WTC11 (cell line): ENCODE measurements at regions not wholly inside any gene's neighbourhood (a gene's known extent, or its start where the extent isn't known, plus 50 kb on each side); places are given as distances from the start of the nearest gene placed in this dataset.

Experiments
- ATAC-seq: fragments of 200-7000 bp; cut with Tn5 transposase; 2 replicates; pipeline ENCODE4 v1.10.0; 2021; ENCODE audit warnings: mild to moderate bottlenecking, moderate library complexity
- CTCF ChIA-PET: fragments of 300-600 bp; sonication (Branson Sonifier 250); formaldehyde crosslinking; loops from one replicate; lab custom pipeline; 2021; ENCODE audit warnings: antibody characterized with exemption; lab: Charles Lee
- POLR2A ChIA-PET: fragments of 350-600 bp; sonication (Branson Sonifier 250); formaldehyde crosslinking; loops from one replicate; lab custom pipeline; 2021; ENCODE audit warnings: antibody characterized with exemption; lab: Charles Lee
- DNase-seq: peaks from one replicate; pipeline ENCODE4 v3.0.0; 2021; ENCODE audit warnings: low spot score
- H3K27ac Mint-ChIP-seq: 2 replicates; pipeline ENCODE4 v1.8.0; 2021; ENCODE audit warnings: mixed read lengths
- H3K27me3 Mint-ChIP-seq: 2 replicates; pipeline ENCODE4 v1.8.0; 2021; ENCODE audit warnings: low read depth, mild to moderate bottlenecking, moderate library complexity, mixed read lengths
- H3K36me3 Mint-ChIP-seq: 2 replicates; pipeline ENCODE4 v1.8.0; 2021; ENCODE audit warnings: mixed read lengths
- H3K4me1 Mint-ChIP-seq: 2 replicates; pipeline ENCODE4 v1.8.0; 2022; ENCODE audit warnings: mixed read lengths
- H3K4me3 Mint-ChIP-seq: 2 replicates; pipeline ENCODE4 v1.8.0; 2021; ENCODE audit warnings: mild to moderate bottlenecking, moderate library complexity, mixed read lengths
- H3K9me3 Mint-ChIP-seq: 2 replicates; pipeline ENCODE4 v1.8.0; 2021; ENCODE audit warnings: mixed read lengths
- CREB1 ChIP-seq: sonication (generic); formaldehyde crosslinking; IDR thresholded peaks from 2 replicates; pipeline ENCODE4 v1.8.0; 2023; ENCODE audit warnings: mild to moderate bottlenecking, missing genetic modification reagents
- EMX1 ChIP-seq: fragments of 250-450 bp; sonication (Bioruptor Pico); IDR thresholded peaks from 2 replicates; pipeline ENCODE4 v1.8.0; 2021; ENCODE audit warnings: mild to moderate bottlenecking
- ETV6 ChIP-seq: sonication (generic); formaldehyde crosslinking; IDR thresholded peaks from 2 replicates; pipeline ENCODE4 v1.8.1; 2022; ENCODE audit warnings: mild to moderate bottlenecking, missing genetic modification reagents
- FOXK1 ChIP-seq: sonication (generic); formaldehyde crosslinking; IDR thresholded peaks from 2 replicates; pipeline ENCODE4 v1.8.0; 2022; ENCODE audit warnings: mild to moderate bottlenecking, moderate library complexity, missing genetic modification reagents
- GABPB1 ChIP-seq: sonication (generic); formaldehyde crosslinking; IDR thresholded peaks from 2 replicates; pipeline ENCODE4 v1.8.1; 2023; ENCODE audit warnings: mild to moderate bottlenecking, missing genetic modification reagents
- IRF2 ChIP-seq: sonication (generic); formaldehyde crosslinking; IDR thresholded peaks from 2 replicates; pipeline ENCODE4 v1.8.0; 2022; ENCODE audit warnings: low read depth, missing genetic modification reagents, borderline replicate concordance
- MXD4 ChIP-seq: fragments of 250-450 bp; sonication (Bioruptor Pico); IDR thresholded peaks from 2 replicates; pipeline ENCODE4 v1.8.0; 2021; ENCODE audit warnings: mild to moderate bottlenecking, moderate library complexity, borderline replicate concordance
- MYBL2 ChIP-seq: sonication (generic); formaldehyde crosslinking; IDR thresholded peaks from 2 replicates; pipeline ENCODE4 v1.8.1; 2023; ENCODE audit warnings: mild to moderate bottlenecking, moderate library complexity, missing genetic modification reagents
- NFE2L1 ChIP-seq: sonication (generic); formaldehyde crosslinking; IDR thresholded peaks from 2 replicates; pipeline ENCODE4 v1.8.1; 2023; ENCODE audit warnings: missing genetic modification reagents
- NFYB ChIP-seq: sonication (generic); formaldehyde crosslinking; conservative IDR thresholded peaks from 2 replicates; pipeline ENCODE4 v1.8.0; 2022; ENCODE audit warnings: low read depth, missing genetic modification reagents
- SMAD3 ChIP-seq: sonication (generic); formaldehyde crosslinking; IDR thresholded peaks from 2 replicates; pipeline ENCODE4 v1.8.0; 2022; ENCODE audit warnings: missing genetic modification reagents, mild to moderate bottlenecking, borderline replicate concordance
- SMAD4 ChIP-seq: sonication (generic); formaldehyde crosslinking; IDR thresholded peaks from 2 replicates; pipeline ENCODE4 v1.8.0; 2022; ENCODE audit warnings: mild to moderate bottlenecking, missing genetic modification reagents
- SOX15 ChIP-seq: fragments of 250-450 bp; sonication (Bioruptor Pico); IDR thresholded peaks from 2 replicates; pipeline ENCODE4 v1.9.0; 2021; ENCODE audit warnings: mild to moderate bottlenecking
- TEAD1 ChIP-seq: sonication (generic); formaldehyde crosslinking; IDR thresholded peaks from 2 replicates; pipeline ENCODE4 v1.8.0; 2022; ENCODE audit warnings: mild to moderate bottlenecking, missing genetic modification reagents
- TEAD4 ChIP-seq: sonication (generic); formaldehyde crosslinking; IDR thresholded peaks from 2 replicates; pipeline ENCODE4 v1.8.0; 2022; ENCODE audit warnings: mild to moderate bottlenecking, missing genetic modification reagents
- TP53 ChIP-seq: sonication (generic); formaldehyde crosslinking; IDR thresholded peaks from 2 replicates; pipeline ENCODE4 v1.8.1; 2023; ENCODE audit warnings: mild to moderate bottlenecking, missing genetic modification reagents
- ZBTB21 ChIP-seq: sonication (generic); formaldehyde crosslinking; IDR thresholded peaks from 2 replicates; pipeline ENCODE4 v1.8.1; 2023; ENCODE audit warnings: mild to moderate bottlenecking, missing genetic modification reagents, borderline replicate concordance
- ZNF121 ChIP-seq: sonication (generic); formaldehyde crosslinking; IDR thresholded peaks from 2 replicates; pipeline ENCODE4 v1.8.0; 2023; ENCODE audit warnings: missing genetic modification reagents
- ZNF416 ChIP-seq: fragments of 250-450 bp; sonication (Bioruptor Pico); IDR thresholded peaks from 2 replicates; pipeline ENCODE4 v1.9.0; 2021; ENCODE audit warnings: mild to moderate bottlenecking, inconsistent platforms
- ZNF423 ChIP-seq: fragments of 250-450 bp; sonication (Bioruptor Pico); IDR thresholded peaks from 2 replicates; pipeline ENCODE4 v2.1.2; 2022; ENCODE audit warnings: mild to moderate bottlenecking, moderate library complexity
- TF ChIP-seq, protein P1 (sequence below): fragments of 200-600 bp; IDR thresholded peaks from 2 replicates; pipeline ENCODE4 v1.8.0; 2022; ENCODE audit warnings: antibody characterized with exemption
- TF ChIP-seq, protein P2 (sequence below): sonication (generic); formaldehyde crosslinking; IDR thresholded peaks from 2 replicates; pipeline ENCODE4 v1.8.0; 2022; ENCODE audit warnings: mild to moderate bottlenecking, missing genetic modification reagents
- TF ChIP-seq, protein P3 (sequence below): sonication (generic); formaldehyde crosslinking; IDR thresholded peaks from 2 replicates; pipeline ENCODE4 v1.8.0; 2022; ENCODE audit warnings: mild to moderate bottlenecking, missing genetic modification reagents
- TF ChIP-seq, protein P4 (sequence below): sonication (generic); formaldehyde crosslinking; conservative IDR thresholded peaks from 2 replicates; pipeline ENCODE4 v1.8.1; 2022; ENCODE audit warnings: mild to moderate bottlenecking, missing genetic modification reagents

DNA sequence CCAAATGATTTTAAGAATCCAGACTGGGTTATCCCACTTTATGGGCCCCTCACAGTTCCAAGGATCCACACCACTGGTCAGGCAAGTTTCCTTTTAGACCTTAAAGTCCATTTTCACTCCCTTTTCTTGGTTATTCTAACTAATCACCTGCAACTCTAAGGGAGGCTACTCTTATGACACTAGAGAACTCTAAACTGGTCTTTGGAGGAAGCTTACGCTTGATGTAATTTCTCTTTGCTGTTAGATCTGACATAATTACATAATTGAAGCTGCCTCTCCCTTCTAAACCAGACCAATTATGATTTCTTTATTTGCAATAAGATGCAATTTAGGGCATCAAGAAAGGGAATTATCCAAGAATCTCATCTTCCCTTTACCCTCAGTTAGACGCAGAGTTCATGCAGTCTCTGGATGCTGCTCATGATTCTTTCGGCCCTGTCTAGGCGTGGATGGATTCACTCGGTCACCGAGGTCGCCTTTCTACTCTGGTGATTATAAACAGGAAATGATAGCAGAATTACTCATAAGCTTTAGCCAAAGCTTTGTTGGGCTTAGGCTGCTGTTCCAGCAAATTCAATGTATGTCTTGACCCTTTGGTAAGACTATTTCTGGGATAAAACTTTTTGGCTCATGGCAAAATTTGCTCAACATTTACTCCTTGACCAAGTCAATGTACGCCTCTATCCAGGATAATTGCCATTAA, 130.9 kb upstream of the PRNP start:
- no peaks in the 10 kb centered on the region for H3K36me3 Mint-ChIP-seq
- no peaks in the 10 kb centered on the region; the same call in 1 of the 2 replicates for H3K27me3 Mint-ChIP-seq
- no peaks in the 10 kb centered on the region for H3K9me3 Mint-ChIP-seq
- H3K4me3 Mint-ChIP-seq, result no peak overlapping the region
- ChIA-PET POLR2A (interaction anchor here (0.7 kb wide), 1 partner anchor 743 kb away, joined by 3 read pairs; no protein-coding TSS in a partner anchor), CTCF (interaction anchor here (0.9 kb wide), 2 partner anchors 9 to 14 kb away, joined by 3 to 5 read pairs; no protein-coding TSS in a partner anchor)
- peaks cover 3% of the 10 kb centered on the region; the same call in 1 of the 2 replicates for H3K4me1 Mint-ChIP-seq
- no peak for TF ChIP-seq ZNF121 (CRISPR knock-in tag)
- no peak for TF ChIP-seq EMX1
- no peak for TF ChIP-seq SMAD3 (CRISPR knock-in tag)
- TF ChIP-seq NFYB (CRISPR knock-in tag), result no peak
- no peak for TF ChIP-seq NFE2L1 (CRISPR knock-in tag)
- TF ChIP-seq, protein P1, sequence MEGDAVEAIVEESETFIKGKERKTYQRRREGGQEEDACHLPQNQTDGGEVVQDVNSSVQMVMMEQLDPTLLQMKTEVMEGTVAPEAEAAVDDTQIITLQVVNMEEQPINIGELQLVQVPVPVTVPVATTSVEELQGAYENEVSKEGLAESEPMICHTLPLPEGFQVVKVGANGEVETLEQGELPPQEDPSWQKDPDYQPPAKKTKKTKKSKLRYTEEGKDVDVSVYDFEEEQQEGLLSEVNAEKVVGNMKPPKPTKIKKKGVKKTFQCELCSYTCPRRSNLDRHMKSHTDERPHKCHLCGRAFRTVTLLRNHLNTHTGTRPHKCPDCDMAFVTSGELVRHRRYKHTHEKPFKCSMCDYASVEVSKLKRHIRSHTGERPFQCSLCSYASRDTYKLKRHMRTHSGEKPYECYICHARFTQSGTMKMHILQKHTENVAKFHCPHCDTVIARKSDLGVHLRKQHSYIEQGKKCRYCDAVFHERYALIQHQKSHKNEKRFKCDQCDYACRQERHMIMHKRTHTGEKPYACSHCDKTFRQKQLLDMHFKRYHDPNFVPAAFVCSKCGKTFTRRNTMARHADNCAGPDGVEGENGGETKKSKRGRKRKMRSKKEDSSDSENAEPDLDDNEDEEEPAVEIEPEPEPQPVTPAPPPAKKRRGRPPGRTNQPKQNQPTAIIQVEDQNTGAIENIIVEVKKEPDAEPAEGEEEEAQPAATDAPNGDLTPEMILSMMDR, result no peak
- TF ChIP-seq, protein P2, sequence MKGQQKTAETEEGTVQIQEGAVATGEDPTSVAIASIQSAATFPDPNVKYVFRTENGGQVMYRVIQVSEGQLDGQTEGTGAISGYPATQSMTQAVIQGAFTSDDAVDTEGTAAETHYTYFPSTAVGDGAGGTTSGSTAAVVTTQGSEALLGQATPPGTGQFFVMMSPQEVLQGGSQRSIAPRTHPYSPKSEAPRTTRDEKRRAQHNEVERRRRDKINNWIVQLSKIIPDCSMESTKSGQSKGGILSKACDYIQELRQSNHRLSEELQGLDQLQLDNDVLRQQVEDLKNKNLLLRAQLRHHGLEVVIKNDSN (CRISPR knock-in tag), result no peak
- TF ChIP-seq, protein P3, sequence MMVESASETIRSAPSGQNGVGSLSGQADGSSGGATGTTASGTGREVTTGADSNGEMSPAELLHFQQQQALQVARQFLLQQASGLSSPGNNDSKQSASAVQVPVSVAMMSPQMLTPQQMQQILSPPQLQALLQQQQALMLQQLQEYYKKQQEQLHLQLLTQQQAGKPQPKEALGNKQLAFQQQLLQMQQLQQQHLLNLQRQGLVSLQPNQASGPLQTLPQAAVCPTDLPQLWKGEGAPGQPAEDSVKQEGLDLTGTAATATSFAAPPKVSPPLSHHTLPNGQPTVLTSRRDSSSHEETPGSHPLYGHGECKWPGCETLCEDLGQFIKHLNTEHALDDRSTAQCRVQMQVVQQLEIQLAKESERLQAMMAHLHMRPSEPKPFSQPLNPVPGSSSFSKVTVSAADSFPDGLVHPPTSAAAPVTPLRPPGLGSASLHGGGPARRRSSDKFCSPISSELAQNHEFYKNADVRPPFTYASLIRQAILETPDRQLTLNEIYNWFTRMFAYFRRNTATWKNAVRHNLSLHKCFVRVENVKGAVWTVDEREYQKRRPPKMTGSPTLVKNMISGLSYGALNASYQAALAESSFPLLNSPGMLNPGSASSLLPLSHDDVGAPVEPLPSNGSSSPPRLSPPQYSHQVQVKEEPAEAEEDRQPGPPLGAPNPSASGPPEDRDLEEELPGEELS (CRISPR knock-in tag), result no peak
- TF ChIP-seq MXD4 (CRISPR knock-in tag), result no peak
- TF ChIP-seq ZNF423 (CRISPR knock-in tag), result no peak
- TF ChIP-seq MYBL2 (CRISPR knock-in tag), result no peak
- no peak for TF ChIP-seq SOX15 (CRISPR knock-in tag)
- TF ChIP-seq ETV6, result no peak
- no peak for TF ChIP-seq TP53 (CRISPR knock-in tag)
- no peak for TF ChIP-seq IRF2 (CRISPR knock-in tag)
- no peak for TF ChIP-seq SMAD4
- TF ChIP-seq TEAD4, result no peak
- no peak for TF ChIP-seq ZNF416 (CRISPR knock-in tag)
- DNase-seq (no peak), ATAC-seq (no peak)
- no peak overlapping the region; the same call in 1 of the 2 replicates for H3K27ac Mint-ChIP-seq

DNA sequence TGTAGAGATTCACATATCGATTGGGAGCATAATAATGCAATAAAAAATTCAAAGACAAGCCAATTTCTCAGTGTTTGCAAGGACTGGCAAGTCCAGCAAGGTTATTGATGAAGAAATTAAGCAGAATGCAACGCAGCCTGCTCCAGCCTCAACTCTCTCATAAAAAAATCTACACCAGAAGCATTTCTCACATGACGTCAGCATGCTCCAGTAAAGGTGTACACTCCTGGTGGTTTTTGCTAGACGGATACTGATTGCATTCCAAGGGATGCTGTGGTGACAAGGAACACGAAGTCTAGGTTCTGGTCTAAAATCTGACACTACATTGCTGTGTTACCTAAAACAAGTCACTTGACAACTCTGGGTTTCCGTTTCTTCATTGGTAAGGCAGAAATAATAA, 131.9 kb upstream of the PRNP start:
- CTCF ChIA-PET, result no interaction called here

More for the DNA sequence above, 131.9 kb upstream of the PRNP start:
- no peak overlapping the region for H3K4me3 Mint-ChIP-seq
- TF ChIP-seq ZBTB21 (no peak), TEAD1 (CRISPR knock-in tag) (no peak), CREB1 (no peak), FOXK1 (CRISPR knock-in tag) (no peak), IRF2 (CRISPR knock-in tag) (no peak), GABPB1 (CRISPR knock-in tag) (no peak), NFYB (CRISPR knock-in tag) (no peak), SMAD3 (CRISPR knock-in tag) (no peak)
- TF ChIP-seq, protein P3 (CRISPR knock-in tag), result no peak
- TF ChIP-seq, protein P4, sequence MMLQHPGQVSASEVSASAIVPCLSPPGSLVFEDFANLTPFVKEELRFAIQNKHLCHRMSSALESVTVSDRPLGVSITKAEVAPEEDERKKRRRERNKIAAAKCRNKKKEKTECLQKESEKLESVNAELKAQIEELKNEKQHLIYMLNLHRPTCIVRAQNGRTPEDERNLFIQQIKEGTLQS (CRISPR knock-in tag), result no peak
- H3K27me3 Mint-ChIP-seq, result no peaks in the 10 kb centered on the region; the same call in 1 of the 2 replicates
- H3K4me1 Mint-ChIP-seq, result peaks cover 7% of the 10 kb centered on the region
- no peak for DNase-seq
- no peak for ATAC-seq
- POLR2A ChIA-PET, result no interaction called here
- peaks cover under 1% of the 10 kb centered on the region; the same call in 1 of the 2 replicates for H3K9me3 Mint-ChIP-seq
- H3K27ac Mint-ChIP-seq, result no peak overlapping the region
- H3K36me3 Mint-ChIP-seq, result no peaks in the 10 kb centered on the region
